HepG2 (cell line): ENCODE measurements at regions not wholly inside any gene's neighbourhood (a gene's known extent, or its start where the extent isn't known, plus 50 kb on each side); places are given as distances from the start of the nearest gene placed in this dataset.

ENCODE experiments used
- ATAC-seq: fragments of 200-7000 bp; cut with Tn5 transposase; 3 replicates; pipeline ENCODE4 v1.9.1; 2020; ENCODE audit warnings: mild to moderate bottlenecking, moderate library complexity
- BruUV-seq: library from RNA; stranded (reverse); fragments of 400-500 nt; replicated peaks from 2 replicates; lab custom pipeline; 2021; lab: Mats Ljungman, UMichigan
- CTCF ChIA-PET: fragments of 300-600 bp; formaldehyde crosslinking; extraction: SDS; loops from one replicate; lab custom pipeline; 2021; ENCODE audit warnings: low total read pairs, inconsistent platforms, low intra/inter-chr PET ratio; lab: Yijun Ruan, JAX
- POLR2A ChIA-PET: fragments of 350-600 bp; sonication (Branson Sonifier 250); formaldehyde crosslinking; loops from one replicate; lab custom pipeline; 2020; ENCODE audit warnings: antibody characterized with exemption, inconsistent platforms; lab: Yijun Ruan, JAX
- DNase-seq: peaks from one replicate; pipeline ENCODE4 v3.0.0-alpha.2; 2015; ENCODE audit warnings: low spot score
- FAIRE-seq: peaks from 3 replicates; lab custom pipeline; 2011; peaks lifted over from hg19 to GRCh38; lab: Jason Lieb, UNC
- H2AFZ ChIP-seq: one replicate; pipeline ENCODE4 v1.6.1; 2011; ENCODE audit warnings: low read length, inconsistent platforms
- H3K27ac ChIP-seq: fragments of 300-600 bp; 3 replicates; pipeline ENCODE4 v1.8.0; 2011; ENCODE audit warnings: mixed run types, mild to moderate bottlenecking, mixed read lengths, low read length, inconsistent platforms; ENCODE audit not compliant: insufficient read depth; ENCODE audit errors: extremely low read length
- H3K27me3 ChIP-seq, 2 experiments: fragments of 200-600 bp in 1 of 2; 2 replicates in 1 of 2; 3 replicates in 1 of 2; pipeline versions ENCODE4 v1.6.0 to v1.8.0; 2011; ENCODE audit warnings: low read length in 2 of 2, mild to moderate bottlenecking in 2 of 2, moderate library complexity in 2 of 2, inconsistent platforms in 1 of 2; ENCODE audit not compliant: insufficient read depth in 2 of 2, control insufficient read depth in 1 of 2
- H3K36me3 ChIP-seq, 2 experiments: fragments of 200-600 bp in 1 of 2; replicated peaks in 1 of 2; 2 replicates in 1 of 2; 3 replicates in 1 of 2; pipeline versions ENCODE4 v1.5.1 to v1.8.0; 2011; ENCODE audit warnings: low read length in 2 of 2, inconsistent platforms in 1 of 2; ENCODE audit not compliant: insufficient read depth in 2 of 2, control insufficient read depth in 1 of 2
- H3K4me1 ChIP-seq: 2 replicates; pipeline ENCODE4 v1.5.1; 2012; ENCODE audit warnings: low read length, inconsistent platforms; ENCODE audit not compliant: insufficient read depth
- H3K4me2 ChIP-seq: 2 replicates; pipeline ENCODE4 v1.6.0; 2011; ENCODE audit warnings: low read depth, low read length, inconsistent platforms
- H3K4me3 ChIP-seq, 3 experiments: fragments of 200-600 bp in 1 of 3; sonication (generic), shearing (Covaris generic) in 1 of 3; replicated peaks in 1 of 3; 2 replicates each; pipeline ENCODE4 v1.5.1; 2011 to 2016; ENCODE audit warnings: low read length in 3 of 3, inconsistent platforms in 2 of 3, low read depth in 2 of 3, mild to moderate bottlenecking in 2 of 3, control low read depth in 1 of 3, mixed read lengths in 1 of 3; ENCODE audit not compliant: insufficient read depth in 1 of 3
- H3K79me2 ChIP-seq: one replicate; pipeline ENCODE4 v1.6.1; 2011; ENCODE audit warnings: low read length, inconsistent platforms; ENCODE audit not compliant: insufficient read depth
- H3K9ac ChIP-seq: 2 replicates; pipeline ENCODE4 v1.6.0; 2011; ENCODE audit warnings: mild to moderate bottlenecking, low read depth, low read length, inconsistent platforms; ENCODE audit not compliant: insufficient read depth
- H3K9me3 ChIP-seq: 2 replicates; pipeline ENCODE4 v1.5.1; 2012; ENCODE audit warnings: mild to moderate bottlenecking, low read length
- H4K20me1 ChIP-seq: 2 replicates; pipeline ENCODE4 v1.6.0; 2011; ENCODE audit warnings: inconsistent platforms, mild to moderate bottlenecking, low read length, moderate library complexity; ENCODE audit not compliant: insufficient read depth
- JUN ChIP-seq: sonication (generic); formaldehyde crosslinking; IDR thresholded peaks from 2 replicates; pipeline ENCODE4 v1.4.0; 2020; ENCODE audit warnings: mild to moderate bottlenecking, missing genetic modification reagents
- JUND ChIP-seq: sonication (generic); formaldehyde crosslinking; IDR thresholded peaks from 2 replicates; pipeline ENCODE4 v1.8.0; 2022; ENCODE audit warnings: mild to moderate bottlenecking, missing genetic modification reagents
- KLF13 ChIP-seq: sonication (generic); formaldehyde crosslinking; IDR thresholded peaks from 2 replicates; pipeline ENCODE4 v1.4.0; 2020; ENCODE audit warnings: mild to moderate bottlenecking, missing genetic modification reagents
- LCORL ChIP-seq, 2 experiments: fragments of 450-650 bp in 1 of 2; sonication (generic) in 1 of 2; formaldehyde crosslinking in 1 of 2; IDR thresholded peaks; 2 replicates each; pipeline versions ENCODE4 v1.5.0 to v1.6.1; 2017 to 2020; ENCODE audit warnings: antibody characterized with exemption in 1 of 2, missing genetic modification reagents in 1 of 2
- POLR2AphosphoS2 ChIP-seq: IDR thresholded peaks from 2 replicates; pipeline ENCODE4 v1.6.1; 2011; ENCODE audit warnings: low read depth, low read length, improper control_type of control experiment
- SNAPC4 ChIP-seq: sonication (generic); formaldehyde crosslinking; IDR thresholded peaks from 2 replicates; pipeline ENCODE4 v1.4.0; 2020; ENCODE audit warnings: mild to moderate bottlenecking, missing genetic modification reagents
- ZBTB1 ChIP-seq: sonication (generic); formaldehyde crosslinking; IDR thresholded peaks from 2 replicates; pipeline ENCODE4 v1.4.0; 2020; ENCODE audit warnings: missing genetic modification reagents, borderline replicate concordance
- ZNF160 ChIP-seq: sonication (generic); formaldehyde crosslinking; IDR thresholded peaks from 2 replicates; pipeline ENCODE4 v1.8.0; 2022; ENCODE audit warnings: mild to moderate bottlenecking, inconsistent platforms, missing genetic modification reagents
- ZNF225 ChIP-seq: sonication (generic); formaldehyde crosslinking; IDR thresholded peaks from 2 replicates; pipeline ENCODE4 v1.4.0; 2020; ENCODE audit warnings: mild to moderate bottlenecking, missing genetic modification reagents
- ZNF232 ChIP-seq: sonication (generic); formaldehyde crosslinking; IDR thresholded peaks from 2 replicates; pipeline ENCODE4 v1.4.0; 2020; ENCODE audit warnings: missing genetic modification reagents, borderline replicate concordance
- ZNF530 ChIP-seq: sonication (generic); formaldehyde crosslinking; IDR thresholded peaks from 2 replicates; pipeline ENCODE4 v1.5.0; 2020; ENCODE audit warnings: low read depth, mild to moderate bottlenecking, missing genetic modification reagents
- ZNF720 ChIP-seq: sonication (generic); formaldehyde crosslinking; IDR thresholded peaks from 2 replicates; pipeline ENCODE4 v1.4.0; 2020; ENCODE audit warnings: missing genetic modification reagents
- WGBS: methylation state at CpG from one replicate; pipeline ENCODE4 v1.1.6; 2017; ENCODE audit warnings: low lambda C conversion rate; 5-methylcytosine and 5-hydroxymethylcytosine counted together
- in situ Hi-C: cut with HindIII; loops from 2 replicates; pipeline ENCODE4 v1.10.0; 2017; ENCODE audit warnings: low pct_unique_long_range_greater_than_20kb; ENCODE audit not compliant: extremely low pct_ligation_motif_present
- intact Hi-C: fragments of 100-400 bp; cut with micrococcal nuclease; formaldehyde crosslinking; loops from one replicate; pipeline ENCODE4 v1.10.0; 2022; ENCODE audit not compliant: unreplicated experiment

DNA sequence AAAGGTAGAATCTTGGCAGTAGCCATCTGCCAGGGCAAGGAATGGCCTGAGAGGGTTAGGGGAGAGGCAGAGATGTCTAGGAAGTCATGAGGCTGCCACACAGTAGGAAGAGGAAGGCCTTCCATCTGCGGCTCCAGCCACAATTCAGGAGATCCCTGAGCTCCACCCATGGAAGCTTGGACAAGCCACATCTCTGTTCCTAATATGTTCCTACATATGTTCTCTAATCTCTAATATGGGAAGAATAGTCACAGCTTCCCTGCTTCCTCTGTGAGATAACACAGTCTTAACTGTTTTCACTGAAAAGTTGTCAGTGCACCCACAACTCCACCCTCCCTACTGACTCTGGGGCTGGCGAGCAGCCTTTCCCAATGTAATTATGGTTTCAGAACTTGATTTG lies 109.5 kb downstream of the CDC7 start:
- H3K36me3 ChIP-seq, result no peaks in the 10 kb centered on the region
- ChIA-PET POLR2A (no interaction called here), CTCF (no interaction called here)
- H4K20me1 ChIP-seq, result no peaks in the 10 kb centered on the region
- DNase-seq, result no peak
- H2AFZ ChIP-seq, result no peak overlapping the region
- intact Hi-C loops, result no loop called here
- FAIRE-seq, result no peak
- BruUV-seq, result no TSS peak
- no peak overlapping the region for H3K4me3 ChIP-seq
- H3K4me2 ChIP-seq, result no peak overlapping the region
- no peak for TF ChIP-seq JUND
- no peak for TF ChIP-seq ZBTB1 (CRISPR knock-in tag)
- TF ChIP-seq ZNF720 (CRISPR knock-in tag), result no peak
- TF ChIP-seq ZNF232 (CRISPR knock-in tag), result no peak
- TF ChIP-seq ZNF225 (CRISPR knock-in tag), result no peak
- no peak for TF ChIP-seq KLF13 (CRISPR knock-in tag)
- TF ChIP-seq LCORL (IDR thresholded peaks at IDR 0.05), result no peak
- no peak for TF ChIP-seq LCORL (CRISPR knock-in tag; IDR thresholded peaks at IDR 0.05)
- no peak for TF ChIP-seq ZNF530
- no peak for TF ChIP-seq ZNF160 (CRISPR knock-in tag)
- H3K4me1 ChIP-seq, result peaks cover 31% of the 10 kb centered on the region
- H3K27ac ChIP-seq, result no peak overlapping the region
- no peaks in the 10 kb centered on the region for H3K79me2 ChIP-seq
- ATAC-seq, result no peak
- H3K9me3 ChIP-seq, result no peaks in the 10 kb centered on the region
- in situ Hi-C loops, result loop anchor here (10.0 kb wide), 1 partner anchor 315 kb away; no protein-coding TSS in a partner anchor
- no peak overlapping the region for H3K9ac ChIP-seq
- H3K27me3 ChIP-seq, result peaks cover 0 to 4% of the 10 kb centered on the region in 2 experiments; a peak in 2 of 5 replicates
- WGBS, result 49% methylated on average over 2 of the region's 2 CpGs

DNA sequence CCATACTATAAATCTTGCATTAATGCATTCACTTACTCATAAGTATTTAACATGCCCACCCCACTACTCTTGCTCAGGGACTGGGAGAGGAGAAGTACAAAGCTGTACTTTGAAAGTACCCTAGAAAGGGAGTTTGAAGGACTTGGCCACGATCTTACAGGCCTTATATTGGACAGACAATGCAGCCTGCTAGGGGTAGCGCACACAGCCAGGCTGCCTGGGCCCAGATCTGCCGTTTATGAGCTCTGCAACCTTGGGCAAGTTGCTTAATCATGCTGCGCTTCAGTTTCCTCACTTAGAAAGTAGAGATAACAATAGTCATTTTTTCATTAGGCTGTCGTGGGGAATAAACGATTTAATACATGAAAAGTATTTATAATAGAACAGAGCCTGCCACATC lies 110.1 kb downstream of the CDC7 start:
- CTCF ChIA-PET, result no interaction called here
- H3K79me2 ChIP-seq, result no peaks in the 10 kb centered on the region
- no peak for DNase-seq
- no peak overlapping the region for H3K9ac ChIP-seq
- FAIRE-seq, result no peak
- ATAC-seq, result no peak
- H3K9me3 ChIP-seq, result no peaks in the 10 kb centered on the region
- peaks cover 0 to 4% of the 10 kb centered on the region in 2 experiments; a peak in 2 of 5 replicates for H3K27me3 ChIP-seq
- in situ Hi-C loops (loop anchor here (10.0 kb wide), 1 partner anchor 314 kb away; no protein-coding TSS in a partner anchor), intact Hi-C loops (no loop called here)
- 30% methylated on average over 6 of the region's 6 CpGs for WGBS
- no peaks in the 10 kb centered on the region for H3K36me3 ChIP-seq
- H3K27ac ChIP-seq, result no peak overlapping the region
- peaks cover 26% of the 10 kb centered on the region for H3K4me1 ChIP-seq
- H3K4me3 ChIP-seq, result no peak overlapping the region
- no TSS peak for BruUV-seq
- no peak overlapping the region for H2AFZ ChIP-seq
- H4K20me1 ChIP-seq, result no peaks in the 10 kb centered on the region
- POLR2A ChIA-PET, result no interaction called here
- no peak overlapping the region for H3K4me2 ChIP-seq
- no peak for TF ChIP-seq SNAPC4 (CRISPR knock-in tag)
- no peak for TF ChIP-seq POLR2AphosphoS2
- no peak for TF ChIP-seq JUN (CRISPR knock-in tag)
